Fibroblast of lung (primary cell): ENCODE measurements at regions not wholly inside any gene's neighbourhood (a gene's known extent, or its start where the extent isn't known, plus 50 kb on each side); places are given as distances from the start of the nearest gene placed in this dataset.
"Not testable (repeated sequence)": the region's sequence is repeated elsewhere in the genome, so short reads cannot be mapped to it uniquely, and the experiment has no call there.

Source experiments
- EZH2 ChIP-seq: IDR thresholded peaks from 2 replicates; pipeline ENCODE4 v1.5.1; 2012; ENCODE audit warnings: low read length, control low read depth, mild to moderate bottlenecking; ENCODE audit errors: missing control alignments
- TF ChIP-seq, protein P1 (sequence below), 2 donors: IDR thresholded peaks in 1 of 2; conservative IDR thresholded peaks in 1 of 2; 1 replicate in 1 of 2; 2 replicates in 1 of 2; pipeline ENCODE4 v1.5.1; 2011 to 2012; ENCODE audit warnings: low read length in 2 of 2, control low read depth in 1 of 2, inconsistent platforms in 1 of 2, low read depth in 1 of 2, mild to moderate bottlenecking in 1 of 2

DNA sequence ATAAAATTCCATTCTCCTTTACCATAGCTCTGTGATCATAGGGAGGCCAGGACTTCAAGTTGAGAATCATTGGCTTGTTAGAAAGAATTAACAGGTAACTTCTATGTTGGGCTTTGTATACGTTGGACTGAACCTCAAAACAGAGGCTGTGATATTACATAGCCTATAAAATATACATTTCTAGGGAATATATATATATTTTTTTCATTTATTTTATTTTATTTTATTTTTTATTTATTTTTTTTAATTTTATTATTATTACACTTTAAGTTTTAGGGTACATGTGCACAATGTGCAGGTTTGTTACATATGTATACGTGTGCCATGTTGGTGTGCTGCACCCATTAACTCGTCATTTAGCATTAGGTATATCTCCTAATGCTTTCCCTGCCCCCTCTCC lies 470.4 kb upstream of the ADGRL3 start:
- TF ChIP-seq, protein P1, sequence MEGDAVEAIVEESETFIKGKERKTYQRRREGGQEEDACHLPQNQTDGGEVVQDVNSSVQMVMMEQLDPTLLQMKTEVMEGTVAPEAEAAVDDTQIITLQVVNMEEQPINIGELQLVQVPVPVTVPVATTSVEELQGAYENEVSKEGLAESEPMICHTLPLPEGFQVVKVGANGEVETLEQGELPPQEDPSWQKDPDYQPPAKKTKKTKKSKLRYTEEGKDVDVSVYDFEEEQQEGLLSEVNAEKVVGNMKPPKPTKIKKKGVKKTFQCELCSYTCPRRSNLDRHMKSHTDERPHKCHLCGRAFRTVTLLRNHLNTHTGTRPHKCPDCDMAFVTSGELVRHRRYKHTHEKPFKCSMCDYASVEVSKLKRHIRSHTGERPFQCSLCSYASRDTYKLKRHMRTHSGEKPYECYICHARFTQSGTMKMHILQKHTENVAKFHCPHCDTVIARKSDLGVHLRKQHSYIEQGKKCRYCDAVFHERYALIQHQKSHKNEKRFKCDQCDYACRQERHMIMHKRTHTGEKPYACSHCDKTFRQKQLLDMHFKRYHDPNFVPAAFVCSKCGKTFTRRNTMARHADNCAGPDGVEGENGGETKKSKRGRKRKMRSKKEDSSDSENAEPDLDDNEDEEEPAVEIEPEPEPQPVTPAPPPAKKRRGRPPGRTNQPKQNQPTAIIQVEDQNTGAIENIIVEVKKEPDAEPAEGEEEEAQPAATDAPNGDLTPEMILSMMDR (conservative IDR thresholded peaks at IDR 0.05 in 1 of 2, IDR thresholded peaks at IDR 0.05 in 1 of 2; ENCODE audit: low read depth in 1 of 2, low read length in 2 of 2), result not testable (repeated sequence)
- not testable (repeated sequence) for TF ChIP-seq EZH2
